Astrocyte (in vitro differentiated cells and primary cell): ENCODE measurements at regions not wholly inside any gene's neighbourhood (a gene's known extent, or its start where the extent isn't known, plus 50 kb on each side); places are given as distances from the start of the nearest gene placed in this dataset.

Source experiments
- DNase-seq: peaks from one replicate; pipeline ENCODE4 v3.0.0-alpha.2; 2010; ENCODE audit warnings: low read depth
- FAIRE-seq: peaks from 2 replicates; lab custom pipeline; 2011; peaks lifted over from hg19 to GRCh38; lab: Jason Lieb, UNC
- H2AFZ ChIP-seq: 2 replicates; pipeline ENCODE4 v1.6.0; 2012; ENCODE audit warnings: low read depth, low read length, inconsistent platforms
- H3K27ac ChIP-seq: 2 replicates; pipeline ENCODE4 v1.5.1; 2011; ENCODE audit warnings: low read depth, low read length, inconsistent platforms
- H3K27me3 ChIP-seq: 2 replicates; pipeline ENCODE4 v1.6.0; 2011; ENCODE audit warnings: low read length, inconsistent platforms; ENCODE audit not compliant: insufficient read depth
- H3K36me3 ChIP-seq: 2 replicates; pipeline ENCODE4 v1.5.1; 2011; ENCODE audit warnings: low read length, inconsistent platforms; ENCODE audit not compliant: insufficient read depth
- H3K4me1 ChIP-seq: 2 replicates; pipeline ENCODE4 v1.5.1; 2011; ENCODE audit warnings: low read length, inconsistent platforms; ENCODE audit not compliant: insufficient read depth
- H3K4me2 ChIP-seq: 2 replicates; pipeline ENCODE4 v1.6.0; 2012; ENCODE audit warnings: low read length, inconsistent platforms
- H3K4me3 ChIP-seq: 2 replicates; pipeline ENCODE4 v1.5.1; 2011; ENCODE audit warnings: low read depth, mild to moderate bottlenecking, low read length, inconsistent platforms; ENCODE audit not compliant: insufficient read depth
- H3K79me2 ChIP-seq: 2 replicates; pipeline ENCODE4 v1.6.0; 2012; ENCODE audit warnings: mild to moderate bottlenecking, low read length, inconsistent platforms; ENCODE audit not compliant: insufficient read depth
- H3K9ac ChIP-seq: 2 replicates; pipeline ENCODE4 v1.6.0; 2012; ENCODE audit warnings: mild to moderate bottlenecking, low read length, inconsistent platforms
- H3K9me3 ChIP-seq: 2 replicates; pipeline ENCODE4 v1.5.1; 2012; ENCODE audit warnings: low read depth, mild to moderate bottlenecking, low read length, inconsistent platforms; ENCODE audit not compliant: insufficient read depth
- H4K20me1 ChIP-seq: 2 replicates; pipeline ENCODE4 v1.6.0; 2012; ENCODE audit warnings: low read length, inconsistent platforms; ENCODE audit not compliant: insufficient read depth
- H3K27ac Mint-ChIP-seq: one replicate; pipeline ENCODE4 v1.8.0; 2021; ENCODE audit warnings: mild to moderate bottlenecking, mixed read lengths; ENCODE audit not compliant: unreplicated experiment
- H3K27me3 Mint-ChIP-seq: one replicate; pipeline ENCODE4 v1.8.0; 2021; ENCODE audit warnings: low read depth, mixed read lengths; ENCODE audit not compliant: unreplicated experiment
- H3K36me3 Mint-ChIP-seq: one replicate; pipeline ENCODE4 v1.8.0; 2021; ENCODE audit warnings: low read depth, mixed read lengths; ENCODE audit not compliant: unreplicated experiment
- H3K4me1 Mint-ChIP-seq: one replicate; pipeline ENCODE4 v1.8.0; 2021; ENCODE audit warnings: low read depth, mixed read lengths; ENCODE audit not compliant: unreplicated experiment
- H3K4me3 Mint-ChIP-seq: one replicate; pipeline ENCODE4 v1.8.0; 2021; ENCODE audit warnings: mild to moderate bottlenecking, moderate library complexity, mixed read lengths; ENCODE audit not compliant: unreplicated experiment
- H3K9me3 Mint-ChIP-seq: one replicate; pipeline ENCODE4 v1.8.0; 2021; ENCODE audit warnings: mild to moderate bottlenecking, mixed read lengths; ENCODE audit not compliant: unreplicated experiment
- EZH2 ChIP-seq: IDR thresholded peaks from 2 replicates; pipeline ENCODE4 v1.6.1; 2012; ENCODE audit warnings: mild to moderate bottlenecking, low read length, inconsistent platforms; ENCODE audit not compliant: insufficient read depth
- TF ChIP-seq, protein P1 (sequence below): IDR thresholded peaks from 2 replicates; pipeline ENCODE4 v1.5.1; 2011; ENCODE audit warnings: low read depth, mild to moderate bottlenecking, inconsistent platforms, low read length, moderate library complexity; ENCODE audit not compliant: insufficient read depth

DNA sequence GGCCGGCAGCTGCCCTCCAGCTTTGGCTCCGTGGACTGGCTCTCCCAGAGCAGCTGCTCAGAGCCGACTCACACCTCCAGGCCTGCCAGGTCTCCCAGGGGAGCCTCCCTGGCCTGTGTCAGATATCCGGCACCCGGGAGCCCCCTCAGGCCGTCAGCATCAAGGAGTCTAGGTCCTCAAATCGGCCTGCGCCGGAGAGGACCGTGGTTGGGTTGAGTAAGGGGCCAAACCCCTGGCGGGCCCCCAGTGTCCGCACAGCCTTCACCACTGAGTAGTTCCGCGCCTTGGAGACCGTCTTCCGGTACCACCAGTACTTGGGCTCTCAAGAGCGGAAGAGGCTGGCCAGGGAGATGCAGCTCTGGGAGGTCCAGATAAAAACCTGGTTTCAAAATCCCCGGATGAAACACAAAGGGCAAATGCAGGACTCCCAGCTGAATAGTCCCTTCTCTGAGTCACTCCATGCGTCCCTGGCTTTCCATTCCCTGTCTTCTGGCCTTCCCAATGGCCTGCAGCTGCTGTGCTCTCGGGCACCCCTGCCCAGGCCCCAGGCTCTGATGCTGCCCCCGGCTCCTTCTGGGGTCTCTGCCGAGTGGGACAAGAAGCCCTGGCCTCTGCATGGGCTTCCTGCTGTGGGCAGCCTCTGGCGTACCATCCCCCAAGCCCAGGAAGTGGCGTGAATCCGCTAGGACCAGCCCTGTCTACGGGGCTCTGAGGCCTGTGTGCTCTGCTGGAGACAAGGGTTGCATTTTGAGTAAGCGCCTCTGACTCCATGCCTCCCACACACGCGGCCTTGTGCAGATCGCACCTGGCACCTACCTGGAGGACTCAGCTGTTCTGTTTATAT, 245.1 kb upstream of the ATXN7L3B start:
- no peak for DNase-seq
- H3K9ac ChIP-seq, result no peak overlapping the region
- H3K27ac ChIP-seq, result no peak overlapping the region
- no peaks in the 10 kb centered on the region for H3K27me3 ChIP-seq
- no peaks in the 10 kb centered on the region for H3K79me2 ChIP-seq
- Mint-ChIP-seq H3K9me3 (no peaks in the 10 kb centered on the region), H3K4me1 (no peaks in the 10 kb centered on the region), H3K4me3 (no peak overlapping the region), H3K27ac (no peak overlapping the region), H3K27me3 (no peaks in the 10 kb centered on the region), H3K36me3 (no peaks in the 10 kb centered on the region)
- H3K36me3 ChIP-seq, result no peaks in the 10 kb centered on the region
- no peaks in the 10 kb centered on the region for H3K9me3 ChIP-seq
- H2AFZ ChIP-seq, result no peak overlapping the region
- FAIRE-seq, result no peak
- no peaks in the 10 kb centered on the region for H4K20me1 ChIP-seq
- H3K4me3 ChIP-seq, result no peak overlapping the region
- no peak overlapping the region for H3K4me2 ChIP-seq
- TF ChIP-seq, protein P1, sequence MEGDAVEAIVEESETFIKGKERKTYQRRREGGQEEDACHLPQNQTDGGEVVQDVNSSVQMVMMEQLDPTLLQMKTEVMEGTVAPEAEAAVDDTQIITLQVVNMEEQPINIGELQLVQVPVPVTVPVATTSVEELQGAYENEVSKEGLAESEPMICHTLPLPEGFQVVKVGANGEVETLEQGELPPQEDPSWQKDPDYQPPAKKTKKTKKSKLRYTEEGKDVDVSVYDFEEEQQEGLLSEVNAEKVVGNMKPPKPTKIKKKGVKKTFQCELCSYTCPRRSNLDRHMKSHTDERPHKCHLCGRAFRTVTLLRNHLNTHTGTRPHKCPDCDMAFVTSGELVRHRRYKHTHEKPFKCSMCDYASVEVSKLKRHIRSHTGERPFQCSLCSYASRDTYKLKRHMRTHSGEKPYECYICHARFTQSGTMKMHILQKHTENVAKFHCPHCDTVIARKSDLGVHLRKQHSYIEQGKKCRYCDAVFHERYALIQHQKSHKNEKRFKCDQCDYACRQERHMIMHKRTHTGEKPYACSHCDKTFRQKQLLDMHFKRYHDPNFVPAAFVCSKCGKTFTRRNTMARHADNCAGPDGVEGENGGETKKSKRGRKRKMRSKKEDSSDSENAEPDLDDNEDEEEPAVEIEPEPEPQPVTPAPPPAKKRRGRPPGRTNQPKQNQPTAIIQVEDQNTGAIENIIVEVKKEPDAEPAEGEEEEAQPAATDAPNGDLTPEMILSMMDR, result no peak
- no peak for TF ChIP-seq EZH2
- no peaks in the 10 kb centered on the region for H3K4me1 ChIP-seq

DNA sequence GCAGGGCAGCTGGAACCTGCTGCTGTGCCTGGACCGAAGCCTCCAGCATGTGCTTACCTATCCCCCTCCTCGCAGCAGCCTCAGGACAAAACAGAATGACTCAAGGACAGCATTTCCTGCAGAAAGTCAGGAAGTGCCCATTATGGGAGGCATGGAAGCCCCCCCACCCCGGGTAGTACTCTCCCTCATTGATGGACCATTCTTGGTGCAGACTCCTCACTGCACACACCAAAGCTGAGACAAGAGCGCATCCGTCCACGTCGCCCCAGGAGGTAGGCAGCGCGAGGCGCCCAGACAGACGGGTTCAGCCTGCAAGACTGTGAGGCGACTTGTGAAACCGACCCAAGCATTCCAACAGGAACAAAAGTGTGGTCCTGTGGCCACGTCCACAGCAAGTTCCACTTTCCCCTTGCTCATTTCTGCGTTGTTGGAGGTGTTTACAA, 243.9 kb upstream of the ATXN7L3B start:
- H3K36me3 ChIP-seq, result no peaks in the 10 kb centered on the region
- H4K20me1 ChIP-seq, result no peaks in the 10 kb centered on the region
- Mint-ChIP-seq H3K27me3 (no peaks in the 10 kb centered on the region), H3K4me3 (no peak overlapping the region), H3K4me1 (no peaks in the 10 kb centered on the region), H3K36me3 (no peaks in the 10 kb centered on the region), H3K27ac (no peak overlapping the region), H3K9me3 (no peaks in the 10 kb centered on the region)
- FAIRE-seq, result no peak
- DNase-seq, result no peak
- H3K27ac ChIP-seq, result no peak overlapping the region
- H3K4me3 ChIP-seq, result no peak overlapping the region
- TF ChIP-seq, protein P1, result no peak
- no peak for TF ChIP-seq EZH2
- H2AFZ ChIP-seq, result no peak overlapping the region
- no peaks in the 10 kb centered on the region for H3K4me1 ChIP-seq
- no peak overlapping the region for H3K9ac ChIP-seq
- no peaks in the 10 kb centered on the region for H3K9me3 ChIP-seq
- no peaks in the 10 kb centered on the region for H3K79me2 ChIP-seq
- no peak overlapping the region for H3K4me2 ChIP-seq
- H3K27me3 ChIP-seq, result no peaks in the 10 kb centered on the region

DNA sequence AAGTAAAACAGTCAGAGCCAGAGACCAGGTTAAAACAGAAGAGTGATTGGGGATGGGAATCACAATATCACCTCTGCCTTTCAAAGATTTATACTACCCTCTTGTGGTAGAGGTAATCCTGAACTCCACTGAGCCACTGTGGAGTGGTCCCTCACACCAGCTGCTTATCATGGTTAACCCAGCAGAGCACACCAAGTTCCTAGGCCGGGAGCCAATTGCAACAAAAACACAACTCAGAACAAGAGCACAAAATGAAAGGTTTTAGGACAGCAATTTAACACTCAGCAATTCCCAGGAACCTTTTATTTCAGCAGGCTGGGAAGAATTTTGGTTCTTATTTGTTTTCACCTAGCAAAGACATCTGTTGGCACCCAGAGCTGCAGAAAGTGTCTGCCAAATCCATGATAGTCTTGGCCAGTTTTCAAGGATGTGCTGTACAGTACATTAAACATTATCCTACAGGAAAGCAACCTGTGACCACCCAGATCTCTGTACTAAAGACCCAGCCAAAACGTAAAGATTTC, 220.5 kb upstream of the ATXN7L3B start:
- no peaks in the 10 kb centered on the region for H3K4me1 ChIP-seq
- H3K36me3 ChIP-seq, result no peaks in the 10 kb centered on the region
- H3K9me3 ChIP-seq, result no peaks in the 10 kb centered on the region
- no peak overlapping the region for H2AFZ ChIP-seq
- Mint-ChIP-seq H3K27me3 (no peaks in the 10 kb centered on the region), H3K9me3 (no peaks in the 10 kb centered on the region), H3K36me3 (no peaks in the 10 kb centered on the region), H3K27ac (no peak overlapping the region), H3K4me1 (no peaks in the 10 kb centered on the region), H3K4me3 (no peak overlapping the region)
- no peak overlapping the region for H3K4me2 ChIP-seq
- no peaks in the 10 kb centered on the region for H3K27me3 ChIP-seq
- no peak overlapping the region for H3K4me3 ChIP-seq
- DNase-seq (peak; percentile 51), FAIRE-seq (no peak)
- H3K9ac ChIP-seq, result no peak overlapping the region
- TF ChIP-seq, protein P1, result peak; percentile 36
- no peak for TF ChIP-seq EZH2
- H3K79me2 ChIP-seq, result no peaks in the 10 kb centered on the region
- H4K20me1 ChIP-seq, result no peaks in the 10 kb centered on the region
- H3K27ac ChIP-seq, result no peak overlapping the region
